ENCODE measurements at regions not wholly inside any gene's neighbourhood (a gene's known extent, or its start where the extent isn't known, plus 50 kb on each side); places are given as distances from the start of the nearest gene placed in this dataset.

DNA sequence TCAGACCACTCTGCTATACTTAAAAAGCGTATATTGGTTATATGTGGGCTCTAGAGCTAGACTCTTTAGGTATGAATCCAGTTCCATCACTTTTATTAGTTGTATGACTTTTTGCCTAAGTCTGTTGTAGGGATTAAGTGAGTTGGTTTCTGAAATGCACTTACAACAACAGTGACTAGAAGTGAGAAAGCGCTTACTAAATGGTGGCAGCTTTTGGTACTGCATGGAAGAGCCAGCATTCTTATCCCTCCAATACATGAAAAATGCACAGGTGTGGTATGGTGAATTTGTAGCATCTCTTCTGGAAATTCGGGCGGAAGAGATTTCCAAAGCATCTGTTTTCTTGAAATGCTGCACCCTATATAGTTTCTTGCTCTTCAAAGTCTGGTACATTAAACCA lies 117.1 kb downstream of the SPANXA1 start:
- Mint-ChIP-seq H3K9me3 (ENCODE audit: unreplicated experiment) (no peaks in the 10 kb centered on the region), H3K27ac (ENCODE audit: unreplicated experiment) (no peak overlapping the region), H3K4me1 (ENCODE audit: low read depth, unreplicated experiment) (no peaks in the 10 kb centered on the region), H3K4me3 (ENCODE audit: unreplicated experiment) (no peak overlapping the region), H3K27me3 (ENCODE audit: insufficient read depth, unreplicated experiment) (no peaks in the 10 kb centered on the region), H3K36me3 (ENCODE audit: insufficient read depth, unreplicated experiment) (no peaks in the 10 kb centered on the region)
- Histone ChIP-seq H3K9me3 (no peaks in the 10 kb centered on the region), H3K36me3 (ENCODE audit: control insufficient read depth, insufficient read depth, low read length) (no peaks in the 10 kb centered on the region), H3K4me3 (ENCODE audit: low read depth, low read length) (no peak overlapping the region), H3K4me1 (no peaks in the 10 kb centered on the region), H3K27me3 (replicated peaks; ENCODE audit: control insufficient read depth, insufficient read depth, low read length) (no peaks in the 10 kb centered on the region)
- ChIA-PET CTCF (no interaction called here), POLR2A (no interaction called here)
- TF ChIP-seq, protein P1, sequence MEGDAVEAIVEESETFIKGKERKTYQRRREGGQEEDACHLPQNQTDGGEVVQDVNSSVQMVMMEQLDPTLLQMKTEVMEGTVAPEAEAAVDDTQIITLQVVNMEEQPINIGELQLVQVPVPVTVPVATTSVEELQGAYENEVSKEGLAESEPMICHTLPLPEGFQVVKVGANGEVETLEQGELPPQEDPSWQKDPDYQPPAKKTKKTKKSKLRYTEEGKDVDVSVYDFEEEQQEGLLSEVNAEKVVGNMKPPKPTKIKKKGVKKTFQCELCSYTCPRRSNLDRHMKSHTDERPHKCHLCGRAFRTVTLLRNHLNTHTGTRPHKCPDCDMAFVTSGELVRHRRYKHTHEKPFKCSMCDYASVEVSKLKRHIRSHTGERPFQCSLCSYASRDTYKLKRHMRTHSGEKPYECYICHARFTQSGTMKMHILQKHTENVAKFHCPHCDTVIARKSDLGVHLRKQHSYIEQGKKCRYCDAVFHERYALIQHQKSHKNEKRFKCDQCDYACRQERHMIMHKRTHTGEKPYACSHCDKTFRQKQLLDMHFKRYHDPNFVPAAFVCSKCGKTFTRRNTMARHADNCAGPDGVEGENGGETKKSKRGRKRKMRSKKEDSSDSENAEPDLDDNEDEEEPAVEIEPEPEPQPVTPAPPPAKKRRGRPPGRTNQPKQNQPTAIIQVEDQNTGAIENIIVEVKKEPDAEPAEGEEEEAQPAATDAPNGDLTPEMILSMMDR (IDR thresholded peaks at IDR 0.05; ENCODE audit: insufficient read depth in 1 of 2, low read depth in 1 of 2, low read length in 1 of 2, severe bottlenecking in 1 of 2, unreplicated experiment in 1 of 2): no peak
- intact Hi-C loops (cut with micrococcal nuclease; ENCODE audit: unreplicated experiment): no loop called here
- no peak for DNase-seq
- no TSS peak for BruUV-seq (replicated peaks)

DNA sequence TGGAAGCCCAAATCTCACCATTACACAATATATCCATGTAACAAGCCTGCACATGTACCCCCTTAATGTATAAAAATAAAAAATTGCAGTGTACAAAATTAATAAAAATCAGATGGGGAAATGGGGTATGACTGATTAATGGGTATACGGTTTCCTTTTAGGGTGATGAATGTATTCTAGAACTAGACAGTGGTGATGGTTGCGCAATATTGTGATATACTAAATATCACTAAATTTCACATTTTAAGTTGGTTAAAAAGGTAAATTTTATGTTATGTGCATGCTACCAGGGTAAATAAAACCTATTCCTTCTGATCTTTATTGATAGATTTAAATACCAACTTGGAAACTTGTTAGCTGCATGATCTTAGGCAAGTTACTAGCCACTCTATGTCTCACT lies 129.4 kb downstream of the SPANXA1 start:
- H3K9me3 Mint-ChIP-seq (ENCODE audit: unreplicated experiment): no peaks in the 10 kb centered on the region
- no peaks in the 10 kb centered on the region for H3K27me3 Mint-ChIP-seq (ENCODE audit: insufficient read depth, unreplicated experiment)
- CTCF ChIA-PET: no interaction called here
- Histone ChIP-seq H3K4me3 (ENCODE audit: low read depth, low read length) (no peak overlapping the region), H3K4me1 (no peaks in the 10 kb centered on the region), H3K36me3 (ENCODE audit: control insufficient read depth, insufficient read depth, low read length) (no peaks in the 10 kb centered on the region), H3K27me3 (replicated peaks; ENCODE audit: control insufficient read depth, insufficient read depth, low read length) (no peaks in the 10 kb centered on the region), H3K9me3 (no peaks in the 10 kb centered on the region)
- H3K36me3 Mint-ChIP-seq (ENCODE audit: insufficient read depth, unreplicated experiment): no peaks in the 10 kb centered on the region
- TF ChIP-seq, protein P1 (IDR thresholded peaks at IDR 0.05; ENCODE audit: insufficient read depth in 1 of 2, low read depth in 1 of 2, low read length in 1 of 2, severe bottlenecking in 1 of 2, unreplicated experiment in 1 of 2): no peak
- H3K27ac Mint-ChIP-seq (ENCODE audit: unreplicated experiment): no peak overlapping the region
- intact Hi-C loops (cut with micrococcal nuclease; ENCODE audit: unreplicated experiment): no loop called here
- H3K4me3 Mint-ChIP-seq (ENCODE audit: unreplicated experiment): no peak overlapping the region
- DNase-seq: no peak
- H3K4me1 Mint-ChIP-seq (ENCODE audit: low read depth, unreplicated experiment): no peaks in the 10 kb centered on the region
- BruUV-seq (replicated peaks): no TSS peak
- POLR2A ChIA-PET: no interaction called here

DNA sequence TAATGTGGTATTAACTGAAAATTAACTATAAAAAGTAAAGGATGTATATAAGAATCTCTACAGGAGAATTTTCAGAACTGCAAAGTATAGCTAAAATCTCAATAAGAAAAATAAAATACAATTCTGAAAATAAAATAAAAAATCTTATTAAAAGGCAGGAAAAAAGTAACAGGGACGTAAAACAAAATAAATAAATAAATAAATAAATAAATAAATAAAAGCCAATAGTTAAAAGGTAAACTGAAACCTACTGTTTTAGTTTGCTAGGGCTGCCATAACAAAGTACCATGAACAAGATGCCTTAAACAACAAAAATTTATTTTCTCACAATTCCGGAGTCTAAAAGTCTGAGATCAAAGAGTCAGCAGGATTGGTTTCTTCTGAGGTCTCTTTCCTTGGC lies 140.6 kb downstream of the SPANXA1 start:
- no peaks in the 10 kb centered on the region for H3K9me3 ChIP-seq
- H3K27me3 Mint-ChIP-seq (ENCODE audit: insufficient read depth, unreplicated experiment): no peaks in the 10 kb centered on the region
- CTCF ChIA-PET: no interaction called here
- POLR2A ChIA-PET: no interaction called here
- no peak overlapping the region for H3K27ac Mint-ChIP-seq (ENCODE audit: unreplicated experiment)
- no peaks in the 10 kb centered on the region for H3K36me3 Mint-ChIP-seq (ENCODE audit: insufficient read depth, unreplicated experiment)
- H3K4me1 ChIP-seq: no peaks in the 10 kb centered on the region
- no peak overlapping the region for H3K4me3 Mint-ChIP-seq (ENCODE audit: unreplicated experiment)
- BruUV-seq (replicated peaks): no TSS peak
- H3K27me3 ChIP-seq (replicated peaks; ENCODE audit: control insufficient read depth, insufficient read depth, low read length): no peaks in the 10 kb centered on the region
- intact Hi-C loops (cut with micrococcal nuclease; ENCODE audit: unreplicated experiment): no loop called here
- TF ChIP-seq, protein P1 (IDR thresholded peaks at IDR 0.05; ENCODE audit: insufficient read depth in 1 of 2, low read depth in 1 of 2, low read length in 1 of 2, severe bottlenecking in 1 of 2, unreplicated experiment in 1 of 2): no peak
- no peak overlapping the region for H3K4me3 ChIP-seq (ENCODE audit: low read depth, low read length)
- no peaks in the 10 kb centered on the region for H3K9me3 Mint-ChIP-seq (ENCODE audit: unreplicated experiment)
- no peaks in the 10 kb centered on the region for H3K4me1 Mint-ChIP-seq (ENCODE audit: low read depth, unreplicated experiment)
- no peaks in the 10 kb centered on the region for H3K36me3 ChIP-seq (ENCODE audit: control insufficient read depth, insufficient read depth, low read length)
- no peak for DNase-seq
